HEK293 (cell line): ENCODE measurements at regions not wholly inside any gene's neighbourhood (a gene's known extent, or its start where the extent isn't known, plus 50 kb on each side); places are given as distances from the start of the nearest gene placed in this dataset.

Experiments used
- ZSCAN5A ChIP-seq: fragments of 450-650 bp; formaldehyde crosslinking; IDR thresholded peaks from 2 replicates; pipeline ENCODE4 v1.5.1; 2016; ENCODE audit warnings: missing biosample characterization, missing genetic modification characterization
- TF ChIP-seq, protein P1 (sequence below): fragments of 450-650 bp; formaldehyde crosslinking; IDR thresholded peaks from 2 replicates; pipeline ENCODE4 v1.5.1; 2016; ENCODE audit warnings: missing biosample characterization, missing genetic modification characterization

DNA sequence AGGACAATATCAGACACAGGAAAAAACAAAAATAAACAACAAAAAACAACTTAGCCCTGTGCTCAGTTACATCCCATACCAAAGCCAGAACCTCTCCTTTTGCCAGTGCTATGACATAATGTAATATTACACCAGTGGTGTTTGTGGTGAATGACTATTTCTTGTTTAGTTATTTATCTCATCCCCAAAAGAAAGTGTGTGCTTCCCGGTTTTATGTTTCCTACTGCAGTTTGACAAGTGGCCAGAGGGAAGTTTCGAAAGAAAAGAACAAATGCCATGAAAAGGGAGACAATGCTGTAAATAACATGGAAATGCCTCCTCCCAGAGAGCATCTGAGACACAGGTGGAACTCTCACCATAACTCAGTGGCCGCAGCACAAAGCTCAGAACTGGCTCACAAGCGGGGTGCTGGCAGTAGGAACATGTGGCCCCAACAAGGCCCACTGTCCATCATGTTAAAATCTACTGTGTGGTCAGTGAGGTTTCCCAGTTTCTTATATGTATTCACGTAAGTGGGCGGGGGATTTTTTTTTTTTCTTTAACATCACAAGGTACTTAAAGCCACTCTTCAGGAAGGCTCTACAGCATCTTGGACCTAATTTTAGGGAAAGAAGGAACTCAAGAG is 158.2 kb downstream of the BARHL2 start:
- TF ChIP-seq, protein P1, sequence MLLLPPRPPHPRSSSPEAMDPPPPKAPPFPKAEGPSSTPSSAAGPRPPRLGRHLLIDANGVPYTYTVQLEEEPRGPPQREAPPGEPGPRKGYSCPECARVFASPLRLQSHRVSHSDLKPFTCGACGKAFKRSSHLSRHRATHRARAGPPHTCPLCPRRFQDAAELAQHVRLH (tag by site-specific recombination) = no peak
- TF ChIP-seq ZSCAN5A (tag by site-specific recombination) = no peak
